VCaP (cell line): ENCODE measurements at regions not wholly inside any gene's neighbourhood (a gene's known extent, or its start where the extent isn't known, plus 50 kb on each side); places are given as distances from the start of the nearest gene placed in this dataset.

Experiments used
- H3K27ac ChIP-seq: fragments of 450-650 bp; 2 replicates; pipeline ENCODE4 v1.5.1; 2017
- TF ChIP-seq, protein P1 (sequence below): fragments of 450-650 bp; conservative IDR thresholded peaks from 2 replicates; pipeline ENCODE4 v1.5.1; 2017; ENCODE audit warnings: mild to moderate bottlenecking, moderate library complexity

DNA sequence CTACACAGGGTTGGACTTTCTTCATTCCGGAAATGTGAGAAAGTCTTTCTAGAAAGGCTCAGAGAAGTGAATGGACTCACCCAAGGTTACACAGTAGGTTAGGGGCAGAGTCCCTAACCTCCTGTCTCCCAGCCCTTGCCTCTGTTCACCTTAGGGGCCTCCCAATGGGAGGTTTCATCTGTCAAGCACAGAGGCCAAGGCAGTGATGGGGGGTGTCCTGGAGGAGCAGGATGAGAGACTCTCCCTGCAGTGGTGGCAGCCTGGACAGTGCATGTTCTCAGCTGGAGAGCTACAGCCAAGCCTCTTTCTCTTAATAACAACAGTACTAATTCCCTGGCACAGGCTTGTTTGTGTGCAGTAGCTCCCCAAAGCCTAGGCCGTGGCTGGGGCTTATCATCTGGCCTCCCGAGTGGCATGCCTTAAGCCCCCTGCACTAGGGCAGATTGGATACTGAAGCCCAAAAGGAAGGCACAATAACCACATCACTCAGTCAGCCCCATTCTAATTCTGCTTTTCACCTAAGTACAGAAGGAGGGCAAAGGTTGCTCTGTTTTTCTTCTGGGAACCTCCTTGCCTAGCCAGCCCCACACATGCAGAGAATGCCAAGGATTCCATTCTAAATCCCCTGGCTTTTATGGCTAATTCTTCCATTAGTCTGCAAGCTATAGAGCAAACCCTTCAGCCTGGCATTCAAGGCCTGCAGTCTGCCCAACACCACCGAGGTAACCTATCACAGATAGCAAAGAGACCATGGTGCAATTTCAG is 50.2 kb upstream of the XPA start:
- H3K27ac ChIP-seq = no peak overlapping the region
- TF ChIP-seq, protein P1, sequence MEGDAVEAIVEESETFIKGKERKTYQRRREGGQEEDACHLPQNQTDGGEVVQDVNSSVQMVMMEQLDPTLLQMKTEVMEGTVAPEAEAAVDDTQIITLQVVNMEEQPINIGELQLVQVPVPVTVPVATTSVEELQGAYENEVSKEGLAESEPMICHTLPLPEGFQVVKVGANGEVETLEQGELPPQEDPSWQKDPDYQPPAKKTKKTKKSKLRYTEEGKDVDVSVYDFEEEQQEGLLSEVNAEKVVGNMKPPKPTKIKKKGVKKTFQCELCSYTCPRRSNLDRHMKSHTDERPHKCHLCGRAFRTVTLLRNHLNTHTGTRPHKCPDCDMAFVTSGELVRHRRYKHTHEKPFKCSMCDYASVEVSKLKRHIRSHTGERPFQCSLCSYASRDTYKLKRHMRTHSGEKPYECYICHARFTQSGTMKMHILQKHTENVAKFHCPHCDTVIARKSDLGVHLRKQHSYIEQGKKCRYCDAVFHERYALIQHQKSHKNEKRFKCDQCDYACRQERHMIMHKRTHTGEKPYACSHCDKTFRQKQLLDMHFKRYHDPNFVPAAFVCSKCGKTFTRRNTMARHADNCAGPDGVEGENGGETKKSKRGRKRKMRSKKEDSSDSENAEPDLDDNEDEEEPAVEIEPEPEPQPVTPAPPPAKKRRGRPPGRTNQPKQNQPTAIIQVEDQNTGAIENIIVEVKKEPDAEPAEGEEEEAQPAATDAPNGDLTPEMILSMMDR = no peak

- H3K27ac ChIP-seq = no peak overlapping the region
- TF ChIP-seq, protein P1 = no peak
These were observed 51.4 kb upstream of the XPA start for GRCh38 chr9:97748525-97748924.

DNA sequence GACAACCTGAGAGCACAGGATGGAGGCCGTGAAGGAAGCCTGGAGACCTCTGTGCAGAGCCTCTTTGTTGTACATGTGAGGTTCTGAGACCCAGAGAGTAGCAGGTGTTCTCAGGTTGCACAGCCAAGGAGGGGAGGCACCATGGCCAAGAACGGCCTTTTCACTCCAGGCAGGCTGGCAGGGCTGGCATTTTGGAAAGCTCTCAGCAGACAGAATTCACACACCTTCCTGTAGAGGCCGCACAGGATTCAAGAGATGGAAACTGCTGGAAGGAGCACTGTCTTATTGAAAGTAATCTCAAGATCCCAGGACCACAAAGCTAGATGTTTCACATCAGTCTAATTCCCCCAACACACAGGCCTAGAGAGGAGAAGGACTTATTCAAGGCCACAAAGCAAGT is 52.8 kb upstream of the XPA start:
- no peak overlapping the region for H3K27ac ChIP-seq
- TF ChIP-seq, protein P1 = no peak

GRCh38 chr9:97751531-97751930 is 54.4 kb upstream of the XPA start:
- no peak overlapping the region for H3K27ac ChIP-seq
- TF ChIP-seq, protein P1 = no peak

DNA sequence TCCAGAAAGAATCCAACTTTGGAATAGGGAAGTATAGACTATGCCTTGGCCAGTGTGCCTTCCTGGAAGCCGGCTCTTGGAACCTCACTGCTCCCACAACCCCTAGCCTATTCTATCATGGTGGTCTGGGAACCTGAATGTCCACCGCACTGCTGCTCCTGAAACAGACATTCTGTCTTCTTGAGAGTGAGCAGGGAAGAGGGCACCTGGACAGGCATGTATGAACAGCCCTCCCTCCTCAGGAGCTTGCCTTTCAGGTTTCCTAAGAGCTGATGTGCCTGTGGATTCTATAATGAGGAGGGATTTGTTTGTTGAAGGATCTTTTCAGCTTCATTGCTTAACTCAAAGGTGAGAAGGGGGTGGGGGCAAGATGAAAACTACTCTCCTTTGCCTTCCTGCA is 55.1 kb upstream of the XPA start:
- TF ChIP-seq, protein P1 = no peak
- H3K27ac ChIP-seq = no peak overlapping the region

DNA sequence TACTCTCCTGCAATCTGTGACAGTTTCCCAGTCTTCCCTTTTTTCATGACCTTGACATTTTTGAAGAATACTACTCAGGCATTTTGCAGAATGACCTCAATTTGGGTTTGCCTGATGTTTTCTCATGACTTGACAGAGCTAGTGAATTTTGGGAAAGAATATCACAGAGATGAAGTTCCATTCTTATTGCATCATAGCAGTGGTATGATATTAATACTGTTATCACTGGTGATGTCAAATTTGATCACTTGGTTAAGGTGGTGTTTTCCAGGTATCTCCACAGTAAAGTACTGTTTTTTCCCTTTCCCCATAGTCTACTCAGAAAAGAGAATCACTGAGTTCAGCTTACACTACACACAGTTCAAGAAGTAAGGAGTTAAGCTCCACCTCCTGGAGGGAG is 56.2 kb upstream of the XPA start:
- TF ChIP-seq, protein P1 = no peak
- H3K27ac ChIP-seq = no peak overlapping the region

- TF ChIP-seq, protein P1 = no peak
- H3K27ac ChIP-seq = no peak overlapping the region
These were observed 56.8 kb upstream of the XPA start for GRCh38 chr9:97753975-97754374.
